ENCODE measurements at regions not wholly inside any gene's neighbourhood (a gene's known extent, or its start where the extent isn't known, plus 50 kb on each side); places are given as distances from the start of the nearest gene placed in this dataset.

- TF ChIP-seq POLR2AphosphoS5 (IDR thresholded peaks at IDR 0.05; ENCODE audit: borderline replicate concordance, low read depth, low read length), result no peak
- TF ChIP-seq EZH2 (IDR thresholded peaks at IDR 0.05), result no peak
These were observed 635.4 kb upstream of the ARGLU1 start for GRCh38 chr13:107203146-107203847.

Data from SK-N-MC (cell line).